RWPE2 (cell line): ENCODE measurements at regions not wholly inside any gene's neighbourhood (a gene's known extent, or its start where the extent isn't known, plus 50 kb on each side); places are given as distances from the start of the nearest gene placed in this dataset.

Experiments
- ATAC-seq: fragments of 200-7000 bp; cut with Tn5 transposase; 3 replicates; pipeline ENCODE4 v1.9.1; 2021; ENCODE audit warnings: low read depth
- DNase-seq: peaks from one replicate; pipeline ENCODE4 v3.0.0-alpha.2; 2020; ENCODE audit warnings: low spot score
- H3K27ac ChIP-seq: fragments of 450-650 bp; 2 replicates; pipeline ENCODE4 v1.5.1; 2017; ENCODE audit warnings: mild to moderate bottlenecking; ENCODE audit not compliant: poor library complexity, severe bottlenecking
- H3K27me3 ChIP-seq: fragments of 250-450 bp; sonication (Bioruptor Pico); 2 replicates; pipeline ENCODE4 v1.5.1; 2021; ENCODE audit warnings: mild to moderate bottlenecking, moderate library complexity; ENCODE audit not compliant: insufficient read depth, poor library complexity, severe bottlenecking
- H3K36me3 ChIP-seq: fragments of 250-450 bp; sonication (Bioruptor Pico); 2 replicates; pipeline ENCODE4 v1.5.1; 2020; ENCODE audit warnings: low read depth, mild to moderate bottlenecking, moderate library complexity
- H3K4me1 ChIP-seq: fragments of 250-450 bp; sonication (Bioruptor Pico); 2 replicates; pipeline ENCODE4 v1.5.1; 2021; ENCODE audit warnings: mild to moderate bottlenecking, moderate library complexity; ENCODE audit not compliant: insufficient read depth, poor library complexity, severe bottlenecking
- H3K4me3 ChIP-seq: fragments of 250-450 bp; sonication (Bioruptor Pico); 2 replicates; pipeline ENCODE4 v1.5.1; 2021; ENCODE audit warnings: mild to moderate bottlenecking, moderate library complexity; ENCODE audit not compliant: severe bottlenecking
- H3K9me3 ChIP-seq: fragments of 250-450 bp; sonication (Bioruptor Pico); 2 replicates; pipeline ENCODE4 v1.5.1; 2021; ENCODE audit warnings: mild to moderate bottlenecking, moderate library complexity; ENCODE audit not compliant: severe bottlenecking
- TF ChIP-seq, protein P1 (sequence below): fragments of 450-650 bp; IDR thresholded peaks from one replicate; pipeline ENCODE4 v1.5.1; 2017; ENCODE audit warnings: mild to moderate bottlenecking, moderate library complexity; ENCODE audit not compliant: poor library complexity, severe bottlenecking

DNA sequence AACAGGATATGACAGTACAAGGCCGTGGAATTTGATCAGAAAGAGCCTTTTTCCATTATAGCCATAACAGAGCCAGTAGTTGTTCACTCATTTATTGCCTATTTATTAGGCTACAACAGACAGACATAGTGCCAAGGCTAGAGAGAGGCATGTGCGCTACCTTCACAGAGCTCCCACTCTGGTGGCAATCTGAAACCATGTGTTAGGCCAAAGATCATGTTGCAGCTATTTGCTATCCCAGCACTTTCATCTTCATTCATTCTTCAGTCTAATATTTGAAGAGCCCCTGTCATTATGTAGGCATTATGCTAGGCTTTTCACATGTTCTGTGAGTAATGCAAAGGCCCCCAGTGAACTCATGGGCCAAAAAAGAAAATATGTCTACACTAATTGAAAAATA is 404.8 kb downstream of the IGSF11 start:
- no peaks in the 10 kb centered on the region for H3K9me3 ChIP-seq
- no peaks in the 10 kb centered on the region for H3K27me3 ChIP-seq
- H3K27ac ChIP-seq, result no peak overlapping the region
- no peak overlapping the region for H3K4me3 ChIP-seq
- no peak for ATAC-seq
- no peak for DNase-seq
- no peaks in the 10 kb centered on the region for H3K4me1 ChIP-seq
- TF ChIP-seq, protein P1, sequence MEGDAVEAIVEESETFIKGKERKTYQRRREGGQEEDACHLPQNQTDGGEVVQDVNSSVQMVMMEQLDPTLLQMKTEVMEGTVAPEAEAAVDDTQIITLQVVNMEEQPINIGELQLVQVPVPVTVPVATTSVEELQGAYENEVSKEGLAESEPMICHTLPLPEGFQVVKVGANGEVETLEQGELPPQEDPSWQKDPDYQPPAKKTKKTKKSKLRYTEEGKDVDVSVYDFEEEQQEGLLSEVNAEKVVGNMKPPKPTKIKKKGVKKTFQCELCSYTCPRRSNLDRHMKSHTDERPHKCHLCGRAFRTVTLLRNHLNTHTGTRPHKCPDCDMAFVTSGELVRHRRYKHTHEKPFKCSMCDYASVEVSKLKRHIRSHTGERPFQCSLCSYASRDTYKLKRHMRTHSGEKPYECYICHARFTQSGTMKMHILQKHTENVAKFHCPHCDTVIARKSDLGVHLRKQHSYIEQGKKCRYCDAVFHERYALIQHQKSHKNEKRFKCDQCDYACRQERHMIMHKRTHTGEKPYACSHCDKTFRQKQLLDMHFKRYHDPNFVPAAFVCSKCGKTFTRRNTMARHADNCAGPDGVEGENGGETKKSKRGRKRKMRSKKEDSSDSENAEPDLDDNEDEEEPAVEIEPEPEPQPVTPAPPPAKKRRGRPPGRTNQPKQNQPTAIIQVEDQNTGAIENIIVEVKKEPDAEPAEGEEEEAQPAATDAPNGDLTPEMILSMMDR, result no peak
- no peaks in the 10 kb centered on the region; the same call in 1 of the 2 replicates for H3K36me3 ChIP-seq

DNA sequence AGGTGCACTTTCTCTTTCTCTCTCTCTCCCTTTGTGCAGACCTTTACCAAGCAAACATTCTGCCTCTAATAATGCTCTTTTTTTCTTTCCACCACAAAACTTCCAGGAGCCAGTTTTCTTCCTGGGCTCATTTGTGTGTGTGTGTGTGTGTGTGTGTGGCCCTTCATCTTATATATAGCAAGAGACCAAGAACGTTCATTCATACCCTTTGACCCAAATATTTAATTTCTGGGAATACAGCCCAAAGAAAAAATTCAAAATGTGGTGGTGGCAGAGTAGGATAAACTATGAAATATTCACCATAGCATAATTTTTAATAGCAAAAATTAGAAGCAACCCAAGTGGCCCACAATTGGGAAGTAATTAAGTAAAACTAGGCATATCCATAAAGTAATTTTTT is 398.9 kb downstream of the IGSF11 start:
- Histone ChIP-seq H3K4me3 (no peak overlapping the region), H3K36me3 (no peaks in the 10 kb centered on the region), H3K27ac (no peak overlapping the region), H3K9me3 (no peaks in the 10 kb centered on the region), H3K4me1 (peaks cover 2% of the 10 kb centered on the region), H3K27me3 (no peaks in the 10 kb centered on the region)
- ATAC-seq (no peak), DNase-seq (no peak)
- TF ChIP-seq, protein P1, result no peak

DNA sequence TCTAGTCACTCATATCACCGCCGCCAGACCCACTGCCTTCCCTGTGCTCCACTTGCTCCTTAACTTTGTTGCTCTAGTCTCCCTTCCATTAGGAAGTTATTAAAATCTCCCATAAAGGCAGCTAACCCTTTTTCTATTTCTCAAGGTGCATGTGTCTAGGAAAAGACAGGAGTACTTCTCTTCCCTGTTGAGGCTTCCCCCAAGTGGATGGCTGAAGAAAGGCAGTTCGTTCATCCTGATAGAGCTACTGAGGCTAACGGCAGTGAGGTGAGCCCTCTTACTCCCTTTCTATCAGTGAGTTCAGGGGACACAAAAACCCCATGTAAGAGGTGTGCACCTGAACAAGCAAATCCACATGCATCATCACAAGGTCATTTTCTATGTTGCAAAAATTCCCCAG is 397.8 kb downstream of the IGSF11 start:
- Histone ChIP-seq H3K27me3 (no peaks in the 10 kb centered on the region), H3K27ac (no peak overlapping the region), H3K4me1 (peaks cover 2% of the 10 kb centered on the region), H3K9me3 (no peaks in the 10 kb centered on the region), H3K4me3 (no peak overlapping the region), H3K36me3 (no peaks in the 10 kb centered on the region)
- TF ChIP-seq, protein P1, result peak; percentile 38
- ATAC-seq (peak; percentile 78; the same call in 2 of the 3 replicates), DNase-seq (no peak)

DNA sequence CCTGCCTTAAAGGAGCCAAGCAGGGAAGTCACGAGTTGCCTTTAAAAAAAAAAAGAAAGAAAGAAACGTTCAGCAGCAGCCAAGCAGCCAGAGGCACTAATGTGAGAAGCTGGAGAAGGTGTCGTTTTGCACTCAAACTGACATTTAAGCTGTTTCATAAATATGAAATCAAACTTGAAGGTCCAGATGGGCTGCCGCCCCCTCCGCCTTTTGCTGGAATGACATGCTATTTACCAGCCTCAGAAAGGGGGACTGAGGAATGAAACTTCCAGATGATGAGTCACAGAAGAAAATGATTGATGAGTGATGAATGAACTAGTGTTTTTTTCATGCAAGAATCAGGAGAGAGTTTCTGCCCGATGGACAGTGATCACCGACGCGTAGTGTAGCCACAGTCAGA is 396.8 kb downstream of the IGSF11 start:
- Histone ChIP-seq H3K4me1 (peaks cover 2% of the 10 kb centered on the region), H3K36me3 (no peaks in the 10 kb centered on the region), H3K27me3 (no peaks in the 10 kb centered on the region), H3K4me3 (no peak overlapping the region), H3K9me3 (no peaks in the 10 kb centered on the region), H3K27ac (no peak overlapping the region)
- ATAC-seq (no peak), DNase-seq (no peak)
- TF ChIP-seq, protein P1, result no peak

DNA sequence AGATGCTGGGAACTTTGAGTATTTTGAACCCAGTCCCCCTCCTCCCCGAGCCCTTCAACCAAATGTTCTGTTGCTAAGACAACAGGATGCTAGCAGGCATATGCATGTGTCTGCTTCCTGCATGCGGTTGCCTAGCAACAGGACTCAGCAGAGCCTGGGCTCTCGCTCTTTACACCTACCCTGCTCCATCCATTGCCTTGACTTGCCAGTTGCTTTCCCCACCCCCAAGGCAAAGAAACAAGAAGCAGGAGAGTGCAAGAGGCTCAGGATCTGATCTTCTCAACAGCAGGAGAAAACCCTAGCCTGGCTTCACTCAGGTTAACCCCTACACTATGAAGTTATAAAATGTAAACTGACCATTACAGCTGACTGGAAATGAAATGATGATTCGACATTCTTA is 393.0 kb downstream of the IGSF11 start:
- no peak for ATAC-seq
- TF ChIP-seq, protein P1, result no peak
- no peak overlapping the region for H3K27ac ChIP-seq
- no peaks in the 10 kb centered on the region for H3K27me3 ChIP-seq
- peaks cover 2% of the 10 kb centered on the region for H3K4me1 ChIP-seq
- DNase-seq, result no peak
- no peaks in the 10 kb centered on the region for H3K9me3 ChIP-seq
- no peaks in the 10 kb centered on the region for H3K36me3 ChIP-seq
- no peak overlapping the region for H3K4me3 ChIP-seq
